K562 (cell line): ENCODE measurements at regions not wholly inside any gene's neighbourhood (a gene's known extent, or its start where the extent isn't known, plus 50 kb on each side); places are given as distances from the start of the nearest gene placed in this dataset.

Experiments
- ATAC-seq: fragments of 200-7000 bp; cut with Tn5 transposase; 3 replicates; pipeline ENCODE4 v1.9.1; 2020; ENCODE audit warnings: moderate library complexity
- BruUV-seq: library from RNA; stranded (reverse); fragments of 400-500 nt; replicated peaks from 2 replicates; lab custom pipeline; 2021; lab: Mats Ljungman, UMichigan
- CTCF ChIA-PET: fragments of 300-600 bp; formaldehyde crosslinking; extraction: SDS; loops from one replicate; lab custom pipeline; 2021; ENCODE audit warnings: low intra/inter-chr PET ratio; lab: Yijun Ruan, JAX
- POLR2A ChIA-PET: fragments of 300-600, 350-650 bp; sonication (Branson Sonifier 250); formaldehyde crosslinking; extraction: SDS; loops from one replicate; lab custom pipeline; 2021; ENCODE audit warnings: antibody characterized with exemption, inconsistent platforms; lab: Yijun Ruan, JAX
- DNase-seq, 4 experiments: peaks; one replicate each; pipeline versions ENCODE4 v3.0.0 to v3.0.0-alpha.2; 2011 to 2018; ENCODE audit warnings: low spot score in 3 of 4, mixed read lengths in 3 of 4; ENCODE audit errors: extremely low read depth in 1 of 4
- FAIRE-seq: peaks from 2 replicates; lab custom pipeline; 2011; peaks lifted over from hg19 to GRCh38; lab: Jason Lieb, UNC
- H2AFZ ChIP-seq: 2 replicates; pipeline ENCODE4 v1.6.0; 2011; ENCODE audit warnings: low read depth, low read length, control low read depth, inconsistent platforms
- H3K27ac ChIP-seq: fragments of 200-600 bp; 3 replicates; pipeline ENCODE4 v1.8.0; 2011; ENCODE audit warnings: low read depth, mild to moderate bottlenecking, control low read depth, inconsistent platforms, low read length, moderate library complexity, mixed read lengths; ENCODE audit errors: extremely low read depth
- H3K27me3 ChIP-seq, 2 experiments: fragments of 300-600 bp in 1 of 2; 2 replicates in 1 of 2; 3 replicates in 1 of 2; pipeline versions ENCODE4 v1.6.0 to v1.8.0; 2011; ENCODE audit warnings: inconsistent platforms in 2 of 2, low read length in 2 of 2, mild to moderate bottlenecking in 1 of 2, mixed read lengths in 1 of 2, moderate library complexity in 1 of 2; ENCODE audit not compliant: control insufficient read depth in 2 of 2, insufficient read depth in 2 of 2
- H3K36me3 ChIP-seq: fragments of 300-600 bp; 3 replicates; pipeline ENCODE4 v1.8.0; 2011; ENCODE audit warnings: mild to moderate bottlenecking, low read length, inconsistent platforms; ENCODE audit not compliant: control insufficient read depth, insufficient read depth
- H3K4me1 ChIP-seq, 2 experiments: fragments of 200-600 bp in 1 of 2; replicated peaks in 1 of 2; 2 replicates in 1 of 2; 3 replicates in 1 of 2; pipeline versions ENCODE4 v1.5.1 to v1.8.0; 2011; ENCODE audit warnings: inconsistent platforms in 2 of 2, low read length in 2 of 2, mild to moderate bottlenecking in 1 of 2, mixed read lengths in 1 of 2, moderate library complexity in 1 of 2; ENCODE audit not compliant: control insufficient read depth in 2 of 2, insufficient read depth in 2 of 2
- H3K4me2 ChIP-seq: 2 replicates; pipeline ENCODE4 v1.6.1; 2011; ENCODE audit warnings: low read length, control low read depth, inconsistent platforms, mixed read lengths; ENCODE audit not compliant: insufficient read depth
- H3K4me3 ChIP-seq: fragments of 200-600 bp; sonication (generic), shearing (Covaris generic); 2 replicates; pipeline ENCODE4 v1.5.1; 2016; ENCODE audit warnings: control low read depth, inconsistent platforms
- H3K79me2 ChIP-seq: fragments of 200-600 bp; 3 replicates; pipeline ENCODE4 v1.8.0; 2011; ENCODE audit warnings: low read length, inconsistent platforms; ENCODE audit not compliant: control insufficient read depth, insufficient read depth
- H3K9ac ChIP-seq, 2 experiments: 2 replicates each; pipeline versions ENCODE4 v1.6.0 to v1.6.1; 2011; ENCODE audit warnings: low read depth in 2 of 2, low read length in 2 of 2, control low read depth in 1 of 2, inconsistent platforms in 1 of 2, mild to moderate bottlenecking in 1 of 2, mixed read lengths in 1 of 2; ENCODE audit not compliant: insufficient read depth in 1 of 2
- H3K9me1 ChIP-seq: one replicate; pipeline ENCODE4 v1.6.0; 2011; ENCODE audit warnings: inconsistent platforms, mild to moderate bottlenecking, low read length, moderate library complexity; ENCODE audit not compliant: control insufficient read depth, insufficient read depth
- H3K9me3 ChIP-seq: replicated peaks from 2 replicates; pipeline ENCODE4 v1.5.1; 2011; ENCODE audit warnings: low read depth, low read length, inconsistent platforms; ENCODE audit not compliant: control insufficient read depth, insufficient read depth
- H4K20me1 ChIP-seq: replicated peaks from 2 replicates; pipeline ENCODE4 v1.6.1; 2011; ENCODE audit warnings: low read length, inconsistent platforms, mixed read lengths; ENCODE audit not compliant: control insufficient read depth, insufficient read depth
- BRD9 ChIP-seq: fragments of 450-650 bp; IDR thresholded peaks from 2 replicates; pipeline ENCODE4 v1.6.1; 2018; ENCODE audit warnings: low read depth; ENCODE audit not compliant: partially characterized antibody
- CBFA2T2 ChIP-seq: fragments of 450-650 bp; conservative IDR thresholded peaks from 2 replicates; pipeline ENCODE4 v1.6.1; 2017; ENCODE audit warnings: mild to moderate bottlenecking
- CCNT2 ChIP-seq: IDR thresholded peaks from 2 replicates; pipeline ENCODE4 v1.6.1; 2011; ENCODE audit warnings: borderline replicate concordance, low read depth, mild to moderate bottlenecking, moderate library complexity, mixed read lengths, low read length; ENCODE audit not compliant: insufficient read length; ENCODE audit errors: extremely low read depth
- HDAC3 ChIP-seq: fragments of 450-650 bp; IDR thresholded peaks from 2 replicates; pipeline ENCODE4 v1.6.1; 2018; ENCODE audit warnings: borderline replicate concordance, mild to moderate bottlenecking, moderate library complexity; ENCODE audit not compliant: partially characterized antibody
- JUNB ChIP-seq: fragments of 450-650 bp; formaldehyde crosslinking; conservative IDR thresholded peaks from 2 replicates; pipeline ENCODE4 v1.4.0; 2020; ENCODE audit warnings: mild to moderate bottlenecking
- MECOM ChIP-seq: fragments of 250-450 bp; sonication (Bioruptor Pico); IDR thresholded peaks from 2 replicates; pipeline ENCODE4 v1.8.0; 2022; ENCODE audit warnings: inconsistent platforms
- SREBF2 ChIP-seq: sonication (generic); formaldehyde crosslinking; IDR thresholded peaks from 2 replicates; pipeline ENCODE4 v1.4.0; 2020; ENCODE audit warnings: mild to moderate bottlenecking, missing genetic modification reagents
- TEAD4 ChIP-seq, 2 experiments: sonication (generic) in 1 of 2; formaldehyde crosslinking in 1 of 2; IDR thresholded peaks; 2 replicates each; pipeline versions ENCODE4 v1.6.1 to v1.8.0; 2012 to 2022; ENCODE audit warnings: borderline replicate concordance in 1 of 2, inconsistent platforms in 1 of 2, low read length in 1 of 2, mild to moderate bottlenecking in 1 of 2, missing genetic modification reagents in 1 of 2
- ZNF696 ChIP-seq: fragments of 250-450 bp; sonication (Bioruptor Pico); conservative IDR thresholded peaks from 2 replicates; pipeline ENCODE4 v1.4.0; 2020; ENCODE audit warnings: mild to moderate bottlenecking, moderate library complexity
- WGBS: fragments of 100-300 bp; shearing (Covaris generic); methylation state at CpG from one replicate; pipeline ENCODE4 v1.1.6; 2016; ENCODE audit warnings: low coverage, mixed read lengths; ENCODE audit not compliant: insufficient coverage; ENCODE audit errors: missing lambda C conversion rate; 5-methylcytosine and 5-hydroxymethylcytosine counted together
- in situ Hi-C: fragments of 300-500 bp; cut with MboI; formaldehyde crosslinking; loops from 4 replicates; pipeline ENCODE4 v1.15.0; 2018; ENCODE audit warnings: inconsistent platforms, mixed read lengths
- intact Hi-C: fragments of 100-400 bp; cut with micrococcal nuclease; formaldehyde crosslinking; loops from 2 replicates; pipeline ENCODE4 v1.14.2; 2022
- TF ChIP-seq, protein P1 (sequence below): fragments of 450-650 bp; formaldehyde crosslinking; IDR thresholded peaks from 2 replicates; pipeline ENCODE4 v1.4.0; 2020; ENCODE audit warnings: mild to moderate bottlenecking, moderate library complexity
- TF ChIP-seq, protein P2 (sequence below): sonication (generic); IDR thresholded peaks from 2 replicates; pipeline ENCODE4 v1.6.1; 2016
- TF ChIP-seq, protein P3 (sequence below): fragments of 450-650 bp; IDR thresholded peaks from 2 replicates; pipeline ENCODE4 v1.6.1; 2014; ENCODE audit warnings: low read depth, mild to moderate bottlenecking, moderate library complexity, borderline replicate concordance
- TF ChIP-seq, protein P4 (sequence below): fragments of 250-450 bp; sonication (Bioruptor Pico); IDR thresholded peaks from 2 replicates; pipeline ENCODE4 v1.8.0; 2022; ENCODE audit warnings: moderate library complexity, mild to moderate bottlenecking, inconsistent platforms

DNA sequence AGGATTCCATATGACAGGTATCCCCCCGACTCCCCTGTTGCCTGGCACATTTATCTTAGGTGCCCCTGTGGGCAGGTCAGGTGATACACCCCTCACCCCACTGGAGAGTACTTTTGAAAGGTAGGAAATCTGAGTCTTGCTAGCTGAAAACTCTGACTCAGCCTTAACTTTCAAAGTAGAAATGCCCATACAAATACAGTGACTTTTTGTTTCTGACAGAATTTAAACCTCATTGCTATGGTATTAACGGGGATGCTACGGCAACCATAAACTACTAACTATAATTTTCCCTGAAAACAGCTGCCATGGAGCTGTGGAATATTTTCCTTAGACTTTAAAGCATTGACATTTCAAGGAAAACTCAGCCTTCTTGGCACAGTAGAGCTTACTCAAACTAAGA is 536.0 kb downstream of the RFPL4B start (continued):
- TF ChIP-seq, protein P1, sequence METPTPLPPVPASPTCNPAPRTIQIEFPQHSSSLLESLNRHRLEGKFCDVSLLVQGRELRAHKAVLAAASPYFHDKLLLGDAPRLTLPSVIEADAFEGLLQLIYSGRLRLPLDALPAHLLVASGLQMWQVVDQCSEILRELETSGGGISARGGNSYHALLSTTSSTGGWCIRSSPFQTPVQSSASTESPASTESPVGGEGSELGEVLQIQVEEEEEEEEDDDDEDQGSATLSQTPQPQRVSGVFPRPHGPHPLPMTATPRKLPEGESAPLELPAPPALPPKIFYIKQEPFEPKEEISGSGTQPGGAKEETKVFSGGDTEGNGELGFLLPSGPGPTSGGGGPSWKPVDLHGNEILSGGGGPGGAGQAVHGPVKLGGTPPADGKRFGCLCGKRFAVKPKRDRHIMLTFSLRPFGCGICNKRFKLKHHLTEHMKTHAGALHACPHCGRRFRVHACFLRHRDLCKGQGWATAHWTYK = no peak
- TF ChIP-seq, protein P2, sequence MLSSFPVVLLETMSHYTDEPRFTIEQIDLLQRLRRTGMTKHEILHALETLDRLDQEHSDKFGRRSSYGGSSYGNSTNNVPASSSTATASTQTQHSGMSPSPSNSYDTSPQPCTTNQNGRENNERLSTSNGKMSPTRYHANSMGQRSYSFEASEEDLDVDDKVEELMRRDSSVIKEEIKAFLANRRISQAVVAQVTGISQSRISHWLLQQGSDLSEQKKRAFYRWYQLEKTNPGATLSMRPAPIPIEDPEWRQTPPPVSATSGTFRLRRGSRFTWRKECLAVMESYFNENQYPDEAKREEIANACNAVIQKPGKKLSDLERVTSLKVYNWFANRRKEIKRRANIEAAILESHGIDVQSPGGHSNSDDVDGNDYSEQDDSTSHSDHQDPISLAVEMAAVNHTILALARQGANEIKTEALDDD = no peak
- TF ChIP-seq JUNB (CRISPR knock-in tag) (no peak), CCNT2 (no peak), BRD9 (no peak), MECOM (CRISPR knock-in tag) (no peak)

DNA sequence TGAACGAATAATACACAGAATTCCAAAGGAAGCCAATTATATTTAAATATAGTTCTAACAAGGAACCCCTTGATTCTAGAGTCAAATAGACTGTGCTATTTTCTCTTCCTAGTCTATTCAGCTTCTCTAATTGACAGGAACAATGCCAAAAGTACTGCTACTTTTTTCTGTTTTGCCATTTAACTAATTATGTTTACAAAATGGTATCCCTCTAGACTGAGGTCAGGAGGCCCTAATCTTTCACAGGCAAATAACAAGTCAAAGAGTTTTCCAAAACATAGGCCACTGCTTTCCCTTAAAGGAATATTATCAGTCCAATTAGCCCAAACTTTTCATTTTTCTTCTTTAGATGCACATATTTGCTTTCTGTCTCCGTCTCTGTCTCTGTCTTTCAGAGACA is 539.3 kb downstream of the RFPL4B start:
- POLR2A ChIA-PET = no interaction called here
- no peak overlapping the region for H3K9ac ChIP-seq

More for the DNA sequence above, 539.3 kb downstream of the RFPL4B start:
- H3K4me2 ChIP-seq = no peak overlapping the region
- H2AFZ ChIP-seq = no peak overlapping the region
- H3K9me1 ChIP-seq = no peaks in the 10 kb centered on the region
- DNase-seq (no peak), FAIRE-seq (no peak), ATAC-seq (no peak)
- no TSS peak for BruUV-seq
- H3K36me3 ChIP-seq = no peaks in the 10 kb centered on the region
- H3K4me1 ChIP-seq = no peaks in the 10 kb centered on the region; a peak in 1 of 5 replicates
- H3K27me3 ChIP-seq = no peaks in the 10 kb centered on the region
- H3K79me2 ChIP-seq = no peaks in the 10 kb centered on the region
- H3K4me3 ChIP-seq = no peak overlapping the region
- no peaks in the 10 kb centered on the region for H3K9me3 ChIP-seq
- intact Hi-C loops = no loop called here
- CTCF ChIA-PET = no interaction called here
- in situ Hi-C loops = loop anchor here (25.0 kb wide), 1 partner anchor 1026 kb away; no protein-coding TSS in a partner anchor
- H3K27ac ChIP-seq = no peak overlapping the region
- TF ChIP-seq, protein P3, sequence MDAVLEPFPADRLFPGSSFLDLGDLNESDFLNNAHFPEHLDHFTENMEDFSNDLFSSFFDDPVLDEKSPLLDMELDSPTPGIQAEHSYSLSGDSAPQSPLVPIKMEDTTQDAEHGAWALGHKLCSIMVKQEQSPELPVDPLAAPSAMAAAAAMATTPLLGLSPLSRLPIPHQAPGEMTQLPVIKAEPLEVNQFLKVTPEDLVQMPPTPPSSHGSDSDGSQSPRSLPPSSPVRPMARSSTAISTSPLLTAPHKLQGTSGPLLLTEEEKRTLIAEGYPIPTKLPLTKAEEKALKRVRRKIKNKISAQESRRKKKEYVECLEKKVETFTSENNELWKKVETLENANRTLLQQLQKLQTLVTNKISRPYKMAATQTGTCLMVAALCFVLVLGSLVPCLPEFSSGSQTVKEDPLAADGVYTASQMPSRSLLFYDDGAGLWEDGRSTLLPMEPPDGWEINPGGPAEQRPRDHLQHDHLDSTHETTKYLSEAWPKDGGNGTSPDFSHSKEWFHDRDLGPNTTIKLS = no peak
- TF ChIP-seq ZNF696 (CRISPR knock-in tag) (no peak), SREBF2 (CRISPR knock-in tag) (no peak), CBFA2T2 (no peak), HDAC3 (no peak), TEAD4 (IDR thresholded peaks at IDR 0.05; ENCODE audit: low read length) (no peak), TEAD4 (CRISPR knock-in tag; IDR thresholded peaks at IDR 0.05; ENCODE audit: borderline replicate concordance) (no peak)
- TF ChIP-seq, protein P4, sequence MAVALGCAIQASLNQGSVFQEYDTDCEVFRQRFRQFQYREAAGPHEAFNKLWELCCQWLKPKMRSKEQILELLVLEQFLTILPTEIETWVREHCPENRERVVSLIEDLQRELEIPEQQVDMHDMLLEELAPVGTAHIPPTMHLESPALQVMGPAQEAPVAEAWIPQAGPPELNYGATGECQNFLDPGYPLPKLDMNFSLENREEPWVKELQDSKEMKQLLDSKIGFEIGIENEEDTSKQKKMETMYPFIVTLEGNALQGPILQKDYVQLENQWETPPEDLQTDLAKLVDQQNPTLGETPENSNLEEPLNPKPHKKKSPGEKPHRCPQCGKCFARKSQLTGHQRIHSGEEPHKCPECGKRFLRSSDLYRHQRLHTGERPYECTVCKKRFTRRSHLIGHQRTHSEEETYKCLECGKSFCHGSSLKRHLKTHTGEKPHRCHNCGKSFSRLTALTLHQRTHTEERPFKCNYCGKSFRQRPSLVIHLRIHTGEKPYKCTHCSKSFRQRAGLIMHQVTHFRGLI (CRISPR knock-in tag) = no peak
- TF ChIP-seq, all 486 proteins: peak for 0
- WGBS = 40% methylated on average over 2 of the region's 2 CpGs
- no peaks in the 10 kb centered on the region for H4K20me1 ChIP-seq
